IPS-18c (cell line): ENCODE measurements at regions not wholly inside any gene's neighbourhood (a gene's known extent, or its start where the extent isn't known, plus 50 kb on each side); places are given as distances from the start of the nearest gene placed in this dataset.

Experiments
- H3K4me3 ChIP-seq: 2 replicates; pipeline ENCODE4 v1.7.0; 2013; ENCODE audit warnings: low read depth, mild to moderate bottlenecking, low read length, moderate library complexity; ENCODE audit not compliant: insufficient read depth
- H3K9me3 ChIP-seq: one replicate; pipeline ENCODE4 v1.6.1; 2013; ENCODE audit warnings: mild to moderate bottlenecking, low read length, moderate library complexity; ENCODE audit not compliant: control insufficient read depth, insufficient read depth

- peak overlapping the region; percentile 53 for H3K4me3 ChIP-seq
- no peaks in the 10 kb centered on the region for H3K9me3 ChIP-seq
Measured at GRCh38 chr11:129278586-129279319, 86.6 kb upstream of the ARHGAP32 start.

GRCh38 chr11:129277198-129277843 is 85.2 kb upstream of the ARHGAP32 start:
- Histone ChIP-seq H3K9me3 (no peaks in the 10 kb centered on the region), H3K4me3 (no peak overlapping the region)

- no peak overlapping the region for H3K4me3 ChIP-seq
Measured at GRCh38 chr11:129275828-129276227, 83.7 kb upstream of the ARHGAP32 start.

GRCh38 chr11:129273944-129274711 is 82.0 kb upstream of the ARHGAP32 start:
- no peak overlapping the region for H3K4me3 ChIP-seq
- H3K9me3 ChIP-seq, result no peaks in the 10 kb centered on the region

More at GRCh38 chr11:129275828-129276227, 83.7 kb upstream of the ARHGAP32 start:
- no peaks in the 10 kb centered on the region for H3K9me3 ChIP-seq

- Histone ChIP-seq H3K4me3 (no peak overlapping the region), H3K9me3 (no peaks in the 10 kb centered on the region)
Measured at GRCh38 chr11:129273322-129273721, 81.2 kb upstream of the ARHGAP32 start.

- Histone ChIP-seq H3K9me3 (no peaks in the 10 kb centered on the region), H3K4me3 (no peak overlapping the region)
Measured at GRCh38 chr11:129271030-129271429, 78.9 kb upstream of the ARHGAP32 start.

- H3K4me3 ChIP-seq, result no peak overlapping the region
- no peaks in the 10 kb centered on the region for H3K9me3 ChIP-seq
Measured at GRCh38 chr11:129270446-129270845, 78.3 kb upstream of the ARHGAP32 start.

GRCh38 chr11:129268371-129268770 is 76.2 kb upstream of the ARHGAP32 start:
- no peaks in the 10 kb centered on the region for H3K9me3 ChIP-seq
- no peak overlapping the region for H3K4me3 ChIP-seq

- Histone ChIP-seq H3K4me3 (no peak overlapping the region), H3K9me3 (no peaks in the 10 kb centered on the region)
Measured at GRCh38 chr11:129267716-129268115, 75.6 kb upstream of the ARHGAP32 start.

GRCh38 chr11:129266536-129266935 is 74.4 kb upstream of the ARHGAP32 start:
- Histone ChIP-seq H3K9me3 (no peaks in the 10 kb centered on the region), H3K4me3 (no peak overlapping the region)

- Histone ChIP-seq H3K4me3 (no peak overlapping the region), H3K9me3 (no peaks in the 10 kb centered on the region)
Measured at GRCh38 chr11:129265125-129265788, 73.1 kb upstream of the ARHGAP32 start.

- Histone ChIP-seq H3K4me3 (no peak overlapping the region), H3K9me3 (no peaks in the 10 kb centered on the region)
Measured at GRCh38 chr11:129264114-129264513, 72.0 kb upstream of the ARHGAP32 start.

GRCh38 chr11:129260750-129261149 is 68.6 kb upstream of the ARHGAP32 start:
- H3K4me3 ChIP-seq, result no peak overlapping the region
- no peaks in the 10 kb centered on the region for H3K9me3 ChIP-seq

GRCh38 chr11:129259931-129260348 is 67.8 kb upstream of the ARHGAP32 start:
- Histone ChIP-seq H3K9me3 (no peaks in the 10 kb centered on the region), H3K4me3 (no peak overlapping the region)

- Histone ChIP-seq H3K9me3 (no peaks in the 10 kb centered on the region), H3K4me3 (no peak overlapping the region)
Measured at GRCh38 chr11:129258205-129258604, 66.1 kb upstream of the ARHGAP32 start.

- no peaks in the 10 kb centered on the region for H3K9me3 ChIP-seq
- no peak overlapping the region for H3K4me3 ChIP-seq
Measured at GRCh38 chr11:129257512-129257911, 65.4 kb upstream of the ARHGAP32 start.

- no peak overlapping the region for H3K4me3 ChIP-seq
- no peaks in the 10 kb centered on the region for H3K9me3 ChIP-seq
Measured at GRCh38 chr11:129252621-129253020, 60.5 kb upstream of the ARHGAP32 start.
